ENCODE measurements at regions not wholly inside any gene's neighbourhood (a gene's known extent, or its start where the extent isn't known, plus 50 kb on each side); places are given as distances from the start of the nearest gene placed in this dataset.

DNA sequence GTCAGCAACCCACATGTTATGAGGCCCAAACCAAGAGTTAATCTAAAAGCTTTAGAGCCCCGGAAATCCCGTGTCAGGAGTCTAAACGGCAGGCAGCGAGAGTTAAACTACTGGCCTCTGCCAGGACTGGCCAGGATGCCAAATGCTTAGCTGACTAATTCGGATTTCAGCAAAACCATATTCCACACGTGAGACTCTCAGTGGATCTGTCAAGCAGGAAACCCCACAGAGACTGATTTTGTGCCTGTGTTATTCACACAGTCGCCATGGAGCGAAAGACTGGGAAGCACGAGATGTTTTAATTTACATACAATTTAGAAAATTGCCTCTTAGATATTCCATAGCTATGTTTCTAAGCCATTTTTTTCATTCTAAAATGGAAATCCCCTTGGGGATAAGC is 152.9 kb downstream of the RNASET2 start:
- no peak for DNase-seq
- Histone ChIP-seq H3K9me3 (peaks cover 22% of the 10 kb centered on the region), H3K36me3 (ENCODE audit: insufficient read depth in 1 of 2, low read depth in 1 of 2) (no peaks in the 10 kb centered on the region), H3K4me1 (no peaks in the 10 kb centered on the region), H3K4me3 (no peak overlapping the region), H3K27me3 (ENCODE audit: insufficient read depth in 3 of 3, low read length in 2 of 3) (peaks cover 0 to 3% (median 2%) of the 10 kb centered on the region in 3 donors), H3K27ac (no peak overlapping the region)
- intact Hi-C loops (cut with DNase I): no loop called here
- WGBS, 3 donors: 38 to 46% (median 38%) methylated on average over 9 of the region's 9 CpGs
- ATAC-seq: no peak
- TF ChIP-seq, protein P1, sequence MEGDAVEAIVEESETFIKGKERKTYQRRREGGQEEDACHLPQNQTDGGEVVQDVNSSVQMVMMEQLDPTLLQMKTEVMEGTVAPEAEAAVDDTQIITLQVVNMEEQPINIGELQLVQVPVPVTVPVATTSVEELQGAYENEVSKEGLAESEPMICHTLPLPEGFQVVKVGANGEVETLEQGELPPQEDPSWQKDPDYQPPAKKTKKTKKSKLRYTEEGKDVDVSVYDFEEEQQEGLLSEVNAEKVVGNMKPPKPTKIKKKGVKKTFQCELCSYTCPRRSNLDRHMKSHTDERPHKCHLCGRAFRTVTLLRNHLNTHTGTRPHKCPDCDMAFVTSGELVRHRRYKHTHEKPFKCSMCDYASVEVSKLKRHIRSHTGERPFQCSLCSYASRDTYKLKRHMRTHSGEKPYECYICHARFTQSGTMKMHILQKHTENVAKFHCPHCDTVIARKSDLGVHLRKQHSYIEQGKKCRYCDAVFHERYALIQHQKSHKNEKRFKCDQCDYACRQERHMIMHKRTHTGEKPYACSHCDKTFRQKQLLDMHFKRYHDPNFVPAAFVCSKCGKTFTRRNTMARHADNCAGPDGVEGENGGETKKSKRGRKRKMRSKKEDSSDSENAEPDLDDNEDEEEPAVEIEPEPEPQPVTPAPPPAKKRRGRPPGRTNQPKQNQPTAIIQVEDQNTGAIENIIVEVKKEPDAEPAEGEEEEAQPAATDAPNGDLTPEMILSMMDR (IDR thresholded peaks at IDR 0.05): no peak

DNA sequence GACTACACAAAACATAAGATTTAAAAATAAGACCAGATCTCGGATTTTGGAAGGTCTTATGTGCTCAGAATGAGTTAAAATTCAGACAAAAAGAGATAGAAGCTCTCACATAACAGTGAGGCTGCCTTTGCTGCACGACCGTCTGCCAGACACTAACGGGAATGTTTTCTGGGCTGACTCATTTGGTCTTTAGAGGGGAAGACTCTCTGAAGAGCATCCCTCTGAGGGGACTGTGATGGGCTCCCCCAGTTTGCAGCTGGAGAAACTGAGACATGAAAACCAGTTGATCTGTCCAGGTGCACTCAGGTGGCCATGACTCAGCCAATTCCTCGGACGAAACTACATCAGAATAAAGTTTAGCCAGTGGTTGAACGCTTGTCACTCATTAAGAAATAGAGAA is 153.9 kb downstream of the RNASET2 start:
- WGBS, 3 donors: 57 to 65% (median 62%) methylated on average over 7 of the region's 7 CpGs
- Histone ChIP-seq H3K27ac (no peak overlapping the region), H3K27me3 (ENCODE audit: insufficient read depth in 3 of 3, low read length in 2 of 3) (peaks cover 0 to 2% (median 0%) of the 10 kb centered on the region in 3 donors), H3K4me3 (no peak overlapping the region), H3K9me3 (peaks cover 22% of the 10 kb centered on the region), H3K36me3 (ENCODE audit: insufficient read depth in 1 of 2, low read depth in 1 of 2) (no peaks in the 10 kb centered on the region), H3K4me1 (no peaks in the 10 kb centered on the region)
- ATAC-seq (no peak), DNase-seq (no peak)
- intact Hi-C loops (cut with DNase I): no loop called here
- TF ChIP-seq, protein P1 (IDR thresholded peaks at IDR 0.05): no peak

GRCh38 chr6:166800137-166800536 is 156.2 kb downstream of the RNASET2 start:
- DNase-seq (no peak), ATAC-seq (no peak)
- H3K27me3 ChIP-seq (ENCODE audit: insufficient read depth in 3 of 3, low read length in 2 of 3): no peaks in the 10 kb centered on the region
- TF ChIP-seq, protein P1 (IDR thresholded peaks at IDR 0.05): no peak
- H3K4me3 ChIP-seq: no peak overlapping the region
- no peak overlapping the region for H3K27ac ChIP-seq
- 73 to 77% (median 75%) methylated on average over 9 of the region's 9 CpGs for WGBS, 3 donors
- no peaks in the 10 kb centered on the region for H3K4me1 ChIP-seq
- H3K9me3 ChIP-seq: peaks cover 3% of the 10 kb centered on the region
- intact Hi-C loops (cut with DNase I): no loop called here
- H3K36me3 ChIP-seq (ENCODE audit: insufficient read depth in 1 of 2, low read depth in 1 of 2): no peaks in the 10 kb centered on the region

- ATAC-seq (no peak), DNase-seq (no peak)
- Histone ChIP-seq H3K9me3 (no peaks in the 10 kb centered on the region), H3K27ac (no peak overlapping the region), H3K4me1 (no peaks in the 10 kb centered on the region), H3K36me3 (ENCODE audit: insufficient read depth in 1 of 2, low read depth in 1 of 2) (no peaks in the 10 kb centered on the region), H3K27me3 (ENCODE audit: insufficient read depth in 3 of 3, low read length in 2 of 3) (no peaks in the 10 kb centered on the region), H3K4me3 (no peak overlapping the region)
- WGBS, 3 donors: 50 to 66% (median 56%) methylated on average over 6 of the region's 6 CpGs
- intact Hi-C loops (cut with DNase I): no loop called here
- TF ChIP-seq, protein P1 (IDR thresholded peaks at IDR 0.05): no peak
Measured at GRCh38 chr6:166798652-166799051, 157.7 kb downstream of the RNASET2 start.

DNA sequence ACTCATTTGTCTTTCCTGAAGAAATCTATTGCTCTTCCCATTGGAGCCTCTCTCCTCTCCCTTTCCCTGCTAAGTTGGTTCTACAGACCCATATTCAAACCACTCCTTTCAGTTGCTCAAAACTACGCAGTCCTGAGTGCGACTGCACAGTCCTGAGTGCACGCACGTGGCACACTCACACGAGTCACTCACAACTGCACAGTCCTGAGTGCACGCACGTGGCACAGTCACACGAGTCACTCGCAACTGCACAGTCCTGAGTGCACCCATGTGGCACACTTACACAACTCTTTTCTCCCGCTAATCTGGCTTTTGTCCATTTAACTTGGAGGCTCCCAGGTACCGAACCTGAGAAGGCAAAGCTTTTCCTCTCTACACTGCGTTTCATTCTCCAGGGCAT is 159.7 kb downstream of the RNASET2 start:
- no peaks in the 10 kb centered on the region for H3K9me3 ChIP-seq
- intact Hi-C loops (cut with DNase I): no loop called here
- H3K4me1 ChIP-seq: no peaks in the 10 kb centered on the region
- no peak overlapping the region for H3K27ac ChIP-seq
- 90 to 94% (median 91%) methylated on average over 12 of the region's 12 CpGs for WGBS, 3 donors
- H3K4me3 ChIP-seq: no peak overlapping the region
- TF ChIP-seq, protein P1 (IDR thresholded peaks at IDR 0.05): no peak
- H3K27me3 ChIP-seq (ENCODE audit: insufficient read depth in 3 of 3, low read length in 2 of 3): no peaks in the 10 kb centered on the region
- no peak for ATAC-seq
- DNase-seq: no peak
- H3K36me3 ChIP-seq (ENCODE audit: insufficient read depth in 1 of 2, low read depth in 1 of 2): no peaks in the 10 kb centered on the region

All from psoas muscle (tissue), 7 donors.